SU-DHL-6 (cell line): ENCODE measurements at regions not wholly inside any gene's neighbourhood (a gene's known extent, or its start where the extent isn't known, plus 50 kb on each side); places are given as distances from the start of the nearest gene placed in this dataset.

ENCODE experiments used
- EZH2phosphoT487 ChIP-seq: fragments of 200-600 bp; sonication (generic), shearing (Covaris generic); conservative IDR thresholded peaks from 2 replicates; pipeline ENCODE4 v1.6.1; 2018; ENCODE audit warnings: mild to moderate bottlenecking, antibody characterized with exemption, low read length, moderate library complexity, mixed read lengths
- TF ChIP-seq, protein P1 (sequence below): fragments of 200-600 bp; sonication (generic); IDR thresholded peaks from one replicate; pipeline ENCODE4 v1.5.1; 2017; ENCODE audit warnings: antibody characterized with exemption, mild to moderate bottlenecking, low read length, moderate library complexity; ENCODE audit not compliant: insufficient read depth, poor library complexity, severe bottlenecking

DNA sequence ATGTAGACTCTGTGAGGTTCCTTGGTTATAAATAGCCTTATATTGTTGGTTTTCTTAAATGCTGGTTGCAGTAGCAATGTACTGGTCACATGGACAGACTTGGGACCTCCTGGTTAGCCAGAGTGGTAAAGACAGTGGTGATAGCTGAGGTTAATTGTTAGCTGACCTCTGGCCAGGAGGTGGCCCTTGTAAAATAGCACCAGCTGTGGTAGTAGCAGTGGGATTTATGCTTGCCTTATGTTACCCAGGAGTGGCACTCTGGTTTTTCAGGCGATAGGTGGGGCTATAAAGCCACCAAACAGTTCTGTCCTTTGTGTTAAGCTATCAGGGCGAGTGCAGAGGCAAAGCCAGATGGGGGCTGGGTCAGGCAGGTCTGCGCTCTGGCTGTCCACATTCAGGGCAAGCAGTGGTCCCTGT is 94.8 kb upstream of the SRD5A2 start:
- TF ChIP-seq EZH2phosphoT487, result no peak
- TF ChIP-seq, protein P1, sequence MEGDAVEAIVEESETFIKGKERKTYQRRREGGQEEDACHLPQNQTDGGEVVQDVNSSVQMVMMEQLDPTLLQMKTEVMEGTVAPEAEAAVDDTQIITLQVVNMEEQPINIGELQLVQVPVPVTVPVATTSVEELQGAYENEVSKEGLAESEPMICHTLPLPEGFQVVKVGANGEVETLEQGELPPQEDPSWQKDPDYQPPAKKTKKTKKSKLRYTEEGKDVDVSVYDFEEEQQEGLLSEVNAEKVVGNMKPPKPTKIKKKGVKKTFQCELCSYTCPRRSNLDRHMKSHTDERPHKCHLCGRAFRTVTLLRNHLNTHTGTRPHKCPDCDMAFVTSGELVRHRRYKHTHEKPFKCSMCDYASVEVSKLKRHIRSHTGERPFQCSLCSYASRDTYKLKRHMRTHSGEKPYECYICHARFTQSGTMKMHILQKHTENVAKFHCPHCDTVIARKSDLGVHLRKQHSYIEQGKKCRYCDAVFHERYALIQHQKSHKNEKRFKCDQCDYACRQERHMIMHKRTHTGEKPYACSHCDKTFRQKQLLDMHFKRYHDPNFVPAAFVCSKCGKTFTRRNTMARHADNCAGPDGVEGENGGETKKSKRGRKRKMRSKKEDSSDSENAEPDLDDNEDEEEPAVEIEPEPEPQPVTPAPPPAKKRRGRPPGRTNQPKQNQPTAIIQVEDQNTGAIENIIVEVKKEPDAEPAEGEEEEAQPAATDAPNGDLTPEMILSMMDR, result no peak
